Gastroesophageal sphincter (tissue), 3 donors: ENCODE measurements at regions not wholly inside any gene's neighbourhood (a gene's known extent, or its start where the extent isn't known, plus 50 kb on each side); places are given as distances from the start of the nearest gene placed in this dataset.

Experiments
- POLR2A ChIP-seq, 2 donors: fragments of 450-650 bp; IDR thresholded peaks; one replicate each; pipeline ENCODE4 v1.6.1; 2017; ENCODE audit warnings: antibody characterized with exemption in 2 of 2, mild to moderate bottlenecking in 2 of 2, moderate library complexity in 1 of 2
- POLR2AphosphoS5 ChIP-seq: sonication (generic); formaldehyde crosslinking; IDR thresholded peaks from one replicate; pipeline ENCODE4 v1.6.1; 2017; ENCODE audit warnings: antibody characterized with exemption
- TF ChIP-seq, protein P1 (sequence below), 4 experiments: fragments of 200-600 bp in 2 of 4; fragments of 450-650 bp in 2 of 4; sonication (generic) in 1 of 4; IDR thresholded peaks; one replicate each; pipeline ENCODE4 v1.5.1; 2017 to 2019; ENCODE audit warnings: antibody characterized with exemption in 4 of 4, mild to moderate bottlenecking in 2 of 4, moderate library complexity in 2 of 4

GRCh38 chr11:104826772-104827171 lies 71.5 kb downstream of the CASP12 start:
- TF ChIP-seq, protein P1, sequence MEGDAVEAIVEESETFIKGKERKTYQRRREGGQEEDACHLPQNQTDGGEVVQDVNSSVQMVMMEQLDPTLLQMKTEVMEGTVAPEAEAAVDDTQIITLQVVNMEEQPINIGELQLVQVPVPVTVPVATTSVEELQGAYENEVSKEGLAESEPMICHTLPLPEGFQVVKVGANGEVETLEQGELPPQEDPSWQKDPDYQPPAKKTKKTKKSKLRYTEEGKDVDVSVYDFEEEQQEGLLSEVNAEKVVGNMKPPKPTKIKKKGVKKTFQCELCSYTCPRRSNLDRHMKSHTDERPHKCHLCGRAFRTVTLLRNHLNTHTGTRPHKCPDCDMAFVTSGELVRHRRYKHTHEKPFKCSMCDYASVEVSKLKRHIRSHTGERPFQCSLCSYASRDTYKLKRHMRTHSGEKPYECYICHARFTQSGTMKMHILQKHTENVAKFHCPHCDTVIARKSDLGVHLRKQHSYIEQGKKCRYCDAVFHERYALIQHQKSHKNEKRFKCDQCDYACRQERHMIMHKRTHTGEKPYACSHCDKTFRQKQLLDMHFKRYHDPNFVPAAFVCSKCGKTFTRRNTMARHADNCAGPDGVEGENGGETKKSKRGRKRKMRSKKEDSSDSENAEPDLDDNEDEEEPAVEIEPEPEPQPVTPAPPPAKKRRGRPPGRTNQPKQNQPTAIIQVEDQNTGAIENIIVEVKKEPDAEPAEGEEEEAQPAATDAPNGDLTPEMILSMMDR (IDR thresholded peaks at IDR 0.05), result no peak
- no peak for TF ChIP-seq POLR2A (IDR thresholded peaks at IDR 0.05)
- TF ChIP-seq POLR2AphosphoS5, result no peak
